Inferior parietal cortex (tissue), 1 donor: ENCODE measurements at regions not wholly inside any gene's neighbourhood (a gene's known extent, or its start where the extent isn't known, plus 50 kb on each side); places are given as distances from the start of the nearest gene placed in this dataset.

Experiments
- DNase-seq: peaks from one replicate; pipeline ENCODE4 v3.0.0-alpha.2; 2016; ENCODE audit errors: extremely low spot score

DNA sequence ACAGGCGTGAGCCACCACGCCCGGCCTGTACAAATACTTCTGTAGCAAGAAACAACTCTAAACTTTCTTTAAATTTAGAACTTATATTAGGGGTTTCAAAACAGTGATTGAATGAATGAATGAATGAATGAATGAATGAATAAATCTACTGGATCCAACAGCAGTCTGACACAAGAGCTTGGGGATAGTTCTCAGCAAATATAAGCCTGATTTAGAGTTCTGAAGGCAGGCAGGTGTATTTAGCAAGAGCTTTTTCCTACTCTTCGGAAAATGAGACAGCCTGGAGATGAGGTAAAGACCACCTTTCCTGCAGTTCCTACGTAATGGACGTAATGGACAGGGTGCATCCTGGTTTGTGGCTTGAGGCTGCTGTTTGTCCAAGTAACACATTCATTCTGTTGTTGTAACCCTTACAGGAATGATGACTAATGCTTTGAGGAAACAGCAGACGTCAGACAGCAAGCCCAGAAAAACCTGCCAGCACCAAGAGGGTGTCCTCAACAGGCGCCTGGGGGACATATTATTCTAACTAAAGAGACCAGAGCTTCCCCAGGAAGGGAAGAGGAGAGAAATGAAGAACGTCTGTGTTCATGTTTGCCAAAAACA, 277.4 kb upstream of the SOX5 start:
- DNase-seq = peak; percentile 34

GRCh38 chr12:24224401-24224800, 274.9 kb upstream of the SOX5 start:
- no peak for DNase-seq

GRCh38 chr12:24223926-24224325, 274.5 kb upstream of the SOX5 start:
- DNase-seq = no peak

GRCh38 chr12:24222968-24223367, 273.5 kb upstream of the SOX5 start:
- no peak for DNase-seq

DNA sequence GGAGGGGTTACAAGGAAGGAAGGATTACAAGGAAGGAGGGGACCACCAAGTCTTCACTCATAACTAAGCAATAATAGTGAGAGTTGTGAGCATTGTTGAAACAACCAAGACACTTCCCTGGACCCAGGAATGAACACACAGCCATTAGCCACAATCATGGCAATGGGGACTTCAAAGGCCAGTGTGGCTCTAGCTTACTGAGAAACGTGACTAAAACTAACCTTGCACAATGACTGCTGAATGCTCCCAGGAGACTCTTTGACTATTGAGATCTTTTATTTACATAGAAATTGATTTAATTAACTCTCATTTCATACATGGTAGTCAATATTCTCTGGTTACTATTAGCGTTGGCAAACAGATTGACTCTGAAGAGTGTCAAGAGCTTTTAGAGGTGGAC, 263.0 kb upstream of the SOX5 start:
- no peak for DNase-seq

- no peak for DNase-seq
These were observed 257.2 kb upstream of the SOX5 start for GRCh38 chr12:24206621-24207020.

DNA sequence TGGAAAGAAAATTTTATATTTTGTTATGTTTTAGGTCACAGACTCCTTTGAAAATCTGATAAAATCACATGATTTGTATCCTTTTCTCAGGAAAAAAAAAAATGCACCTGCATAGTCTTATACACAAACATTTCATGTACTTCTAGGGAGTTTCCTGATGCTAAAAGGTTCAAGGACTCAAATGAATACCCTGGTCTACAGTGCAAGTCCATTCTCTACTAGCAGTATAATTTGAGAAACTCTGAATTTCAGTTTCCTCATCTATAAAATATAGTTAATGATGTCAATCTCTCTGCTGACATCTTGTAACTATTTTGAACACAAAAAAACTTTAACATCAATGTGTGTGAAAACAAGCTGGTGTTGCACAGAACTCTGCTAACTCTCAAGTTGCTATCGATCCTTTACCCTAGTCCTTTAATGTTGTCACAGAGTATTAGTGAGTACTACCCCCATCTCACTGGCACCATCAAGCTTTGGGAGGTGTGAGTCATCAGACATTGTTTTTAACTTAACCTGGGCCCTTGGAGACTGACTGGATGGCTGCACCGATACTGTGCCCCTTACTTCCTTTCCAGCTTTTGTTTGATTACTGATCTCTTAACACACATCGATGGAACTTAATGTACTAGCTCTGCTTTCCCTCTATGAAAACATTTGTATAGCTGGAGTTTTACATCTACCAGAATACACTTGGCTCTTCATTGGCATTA, 251.9 kb upstream of the SOX5 start:
- DNase-seq = no peak

DNA sequence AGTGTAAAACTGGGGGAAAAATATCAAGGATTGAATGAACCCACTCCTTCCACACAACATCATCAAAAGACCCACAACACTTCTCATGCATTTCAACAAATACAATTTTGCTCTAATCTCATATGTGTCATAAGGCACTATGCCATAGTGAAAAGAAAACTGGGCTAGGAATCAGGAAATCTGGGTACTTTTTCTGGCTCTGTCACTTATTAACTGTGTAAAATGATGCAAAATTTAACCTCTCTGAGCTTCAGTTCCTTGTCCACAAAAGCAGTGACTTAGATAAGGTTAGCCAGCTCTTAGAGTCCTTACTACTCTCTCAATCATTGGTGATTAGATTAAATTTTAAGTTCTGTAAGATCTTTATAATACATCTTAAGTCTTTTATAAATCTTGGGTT, 250.5 kb upstream of the SOX5 start:
- no peak for DNase-seq

GRCh38 chr12:24198936-24199671, 249.6 kb upstream of the SOX5 start:
- no peak for DNase-seq

GRCh38 chr12:24198070-24198469, 248.6 kb upstream of the SOX5 start:
- DNase-seq = no peak

- DNase-seq = no peak
These were observed 248.1 kb upstream of the SOX5 start for GRCh38 chr12:24197532-24197931.

DNA sequence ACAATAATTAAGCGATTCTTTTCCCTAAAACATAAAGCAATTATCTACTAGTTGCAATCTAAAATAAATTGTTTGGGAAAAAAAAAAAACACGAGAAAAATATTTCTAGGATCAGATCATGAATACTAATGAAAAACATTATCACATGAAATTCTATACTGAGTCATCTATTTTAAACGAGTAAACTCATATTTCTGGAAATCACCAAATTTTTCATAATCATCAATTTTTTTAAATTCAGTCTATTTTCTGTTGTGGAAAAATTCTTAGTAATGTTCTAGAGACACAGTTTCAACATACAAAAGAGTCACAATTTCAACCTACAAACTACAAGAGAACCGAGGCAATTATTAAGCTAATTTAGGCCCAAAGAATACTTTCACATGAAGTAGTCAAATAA, 245.6 kb upstream of the SOX5 start:
- no peak for DNase-seq

- no peak for DNase-seq
These were observed 241.6 kb upstream of the SOX5 start for GRCh38 chr12:24191117-24191516.

DNA sequence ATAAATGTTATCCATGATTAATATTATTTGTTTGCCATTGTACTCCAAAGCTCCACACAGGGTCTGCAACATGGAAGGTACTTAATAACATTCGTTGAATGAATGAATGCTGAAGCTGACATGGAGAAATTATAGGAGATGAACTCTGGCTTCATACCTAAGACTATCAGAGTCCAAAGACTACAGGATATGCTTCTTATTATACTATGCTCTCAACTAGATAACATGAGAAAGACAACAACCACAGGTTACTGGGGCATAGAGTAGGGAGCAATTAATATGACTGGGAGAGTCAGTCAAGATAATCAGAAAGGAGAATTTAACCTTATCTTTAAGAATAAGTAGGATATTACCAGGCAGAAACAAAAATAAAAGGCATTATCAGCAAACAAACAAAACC, 236.3 kb upstream of the SOX5 start:
- DNase-seq = no peak

GRCh38 chr12:24177889-24178288, 228.4 kb upstream of the SOX5 start:
- DNase-seq = no peak

DNA sequence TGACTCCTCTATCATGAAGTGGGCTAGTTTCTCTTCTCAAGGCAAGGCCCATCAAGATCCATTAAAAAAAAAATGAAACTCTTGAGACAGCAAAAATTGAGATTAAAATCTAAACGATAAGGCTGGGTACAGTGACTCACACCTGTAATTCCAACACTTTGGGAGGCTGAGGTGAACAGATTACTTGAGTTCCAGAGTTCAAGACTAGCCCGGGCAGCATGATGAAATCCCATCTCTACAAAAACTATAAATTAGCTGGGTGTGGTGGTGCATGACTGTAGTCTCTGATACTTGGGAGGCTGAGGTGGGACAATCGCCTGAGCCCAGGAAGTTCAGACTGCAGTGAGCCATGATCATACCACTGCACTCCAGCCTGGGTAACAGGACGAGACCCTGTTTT, 226.5 kb upstream of the SOX5 start:
- no peak for DNase-seq

DNA sequence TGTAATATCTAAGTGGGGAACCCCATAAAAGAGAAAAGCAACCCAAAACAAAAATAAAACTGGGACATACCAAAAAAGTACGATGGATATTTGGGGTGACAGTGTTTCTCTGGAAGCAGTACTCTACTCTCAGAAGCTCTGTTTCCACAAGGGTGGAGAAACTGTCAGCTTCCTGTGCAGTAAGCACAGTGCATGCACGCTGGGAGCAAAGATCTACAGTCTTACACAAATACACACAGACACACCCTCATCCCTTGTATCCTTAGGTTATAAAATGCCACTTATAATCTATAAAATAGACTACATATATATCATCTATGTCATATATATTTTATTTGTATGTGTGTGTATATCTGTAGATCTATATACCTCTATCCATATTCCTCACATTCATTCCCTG, 225.8 kb upstream of the SOX5 start:
- DNase-seq = no peak

- DNase-seq = no peak
These were observed 223.6 kb upstream of the SOX5 start for GRCh38 chr12:24173067-24173466.

DNA sequence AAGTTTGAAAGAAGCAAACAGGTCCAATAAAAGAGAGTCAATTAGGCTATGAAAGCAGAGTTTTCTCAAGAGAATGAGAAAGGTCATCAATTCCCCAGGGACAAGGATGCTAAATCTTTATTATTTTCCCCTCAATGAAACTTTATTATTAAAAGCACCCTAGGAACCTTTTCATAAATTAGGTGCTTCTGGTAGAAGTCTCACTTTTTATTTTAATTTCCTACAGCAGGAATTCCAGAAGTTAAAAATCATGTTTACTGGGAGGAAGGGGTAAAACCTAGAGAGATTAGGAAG, 223.2 kb upstream of the SOX5 start:
- DNase-seq = no peak

GRCh38 chr12:24172031-24172772, 222.7 kb upstream of the SOX5 start:
- no peak for DNase-seq

- no peak for DNase-seq
These were observed 205.6 kb upstream of the SOX5 start for GRCh38 chr12:24155042-24155441.

DNA sequence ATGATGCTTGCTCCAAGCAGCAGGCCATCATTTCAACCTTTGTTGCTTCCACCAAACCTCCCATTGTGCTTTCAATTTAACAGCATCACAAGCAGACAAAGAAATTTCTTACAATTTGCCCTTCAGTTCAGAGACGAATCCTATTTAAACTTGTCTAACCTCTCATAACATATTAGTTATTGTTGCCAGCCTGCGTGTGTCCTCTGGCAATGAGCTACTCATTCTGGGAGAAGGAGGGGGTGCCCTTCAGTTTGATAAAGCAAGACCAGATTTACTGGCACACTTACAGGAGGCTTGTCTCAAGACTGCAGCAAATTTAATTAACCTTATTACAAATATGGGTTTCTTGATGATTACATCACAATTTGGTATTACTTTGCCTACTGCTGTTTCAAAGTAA, 203.6 kb upstream of the SOX5 start:
- DNase-seq = no peak

GRCh38 chr12:24152270-24152669, 202.8 kb upstream of the SOX5 start:
- DNase-seq = no peak
